SK-N-MC (cell line): ENCODE measurements at regions not wholly inside any gene's neighbourhood (a gene's known extent, or its start where the extent isn't known, plus 50 kb on each side); places are given as distances from the start of the nearest gene placed in this dataset.

ENCODE experiments used
- EZH2 ChIP-seq: fragments of 200-600 bp; sonication (generic); IDR thresholded peaks from one replicate; pipeline ENCODE4 v1.6.1; 2017; ENCODE audit warnings: antibody characterized with exemption
- POLR2AphosphoS5 ChIP-seq: IDR thresholded peaks from 2 replicates; pipeline ENCODE4 v1.6.1; 2012; ENCODE audit warnings: mild to moderate bottlenecking, low read depth, low read length, borderline replicate concordance

- TF ChIP-seq POLR2AphosphoS5 (no peak), EZH2 (no peak)
These were observed 240.5 kb upstream of the DAB2 start for GRCh38 chr5:39665328-39665727.
